HEK293T (cell line): ENCODE measurements at regions not wholly inside any gene's neighbourhood (a gene's known extent, or its start where the extent isn't known, plus 50 kb on each side); places are given as distances from the start of the nearest gene placed in this dataset.

ENCODE experiments used
- ARNT ChIP-seq: fragments of 450-650 bp; IDR thresholded peaks from 2 replicates; pipeline ENCODE4 v1.6.1; 2017; ENCODE audit warnings: mild to moderate bottlenecking
- BHLHE40 ChIP-seq: fragments of 450-650 bp; IDR thresholded peaks from 2 replicates; pipeline ENCODE4 v1.6.1; 2016; ENCODE audit warnings: mild to moderate bottlenecking, moderate library complexity, borderline replicate concordance
- CTBP1 ChIP-seq: fragments of 450-650 bp; IDR thresholded peaks from 2 replicates; pipeline ENCODE4 v1.6.1; 2016; ENCODE audit warnings: borderline replicate concordance
- ELF4 ChIP-seq: fragments of 450-650 bp; IDR thresholded peaks from 2 replicates; pipeline ENCODE4 v1.6.1; 2017; ENCODE audit warnings: antibody characterized with exemption
- FOXA1 ChIP-seq: fragments of 450-650 bp; IDR thresholded peaks from 2 replicates; pipeline ENCODE4 v1.6.1; 2016; ENCODE audit warnings: mild to moderate bottlenecking
- FOXK2 ChIP-seq: fragments of 450-650 bp; IDR thresholded peaks from 2 replicates; pipeline ENCODE4 v1.6.1; 2016; ENCODE audit warnings: mild to moderate bottlenecking
- FOXM1 ChIP-seq: fragments of 450-650 bp; IDR thresholded peaks from 2 replicates; pipeline ENCODE4 v1.6.1; 2017; ENCODE audit warnings: mild to moderate bottlenecking, borderline replicate concordance
- L3MBTL2 ChIP-seq: fragments of 450-650 bp; conservative IDR thresholded peaks from 2 replicates; pipeline ENCODE4 v1.6.1; 2016; ENCODE audit warnings: mild to moderate bottlenecking
- LEF1 ChIP-seq: fragments of 450-650 bp; IDR thresholded peaks from 2 replicates; pipeline ENCODE4 v1.6.1; 2017; ENCODE audit warnings: mild to moderate bottlenecking, borderline replicate concordance
- NFRKB ChIP-seq: fragments of 450-650 bp; IDR thresholded peaks from 2 replicates; pipeline ENCODE4 v1.6.1; 2016; ENCODE audit warnings: mild to moderate bottlenecking, moderate library complexity
- SP1 ChIP-seq: fragments of 450-650 bp; IDR thresholded peaks from 2 replicates; pipeline ENCODE4 v1.6.1; 2017
- SUZ12 ChIP-seq: fragments of 450-650 bp; IDR thresholded peaks from 2 replicates; pipeline ENCODE4 v1.6.1; 2016; ENCODE audit warnings: mild to moderate bottlenecking
- TARDBP ChIP-seq: fragments of 450-650 bp; IDR thresholded peaks from 2 replicates; pipeline ENCODE4 v1.6.1; 2016
- TF ChIP-seq, protein P1 (sequence below): fragments of 450-650 bp; IDR thresholded peaks from 2 replicates; pipeline ENCODE4 v1.6.1; 2016

DNA sequence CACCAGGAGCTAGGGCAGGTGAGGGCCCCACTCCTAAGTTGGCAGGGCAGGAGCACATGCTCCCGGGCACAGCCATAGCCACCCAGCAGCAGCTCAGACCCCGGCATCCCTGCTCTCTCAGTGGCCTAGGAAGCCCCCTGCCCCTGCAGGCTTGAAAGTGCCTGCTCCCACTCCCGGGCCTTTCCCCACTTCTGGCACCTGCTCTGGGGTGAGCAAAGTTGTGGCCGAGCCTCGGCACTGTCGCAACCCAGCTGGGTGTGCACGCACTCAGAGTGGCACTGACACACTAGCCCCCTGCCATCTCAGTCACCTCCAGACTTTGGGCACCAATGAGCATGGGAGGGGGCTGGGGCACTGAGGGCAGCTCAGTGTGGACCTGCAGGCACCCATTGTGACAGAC is 60.8 kb upstream of the CDKN2AIP start:
- TF ChIP-seq SUZ12, result no peak
- no peak for TF ChIP-seq LEF1
- no peak for TF ChIP-seq L3MBTL2
- no peak for TF ChIP-seq SP1
- no peak for TF ChIP-seq BHLHE40
- no peak for TF ChIP-seq FOXA1
- no peak for TF ChIP-seq ELF4
- TF ChIP-seq FOXM1, result no peak
- TF ChIP-seq NFRKB, result no peak
- no peak for TF ChIP-seq TARDBP
- TF ChIP-seq FOXK2, result no peak
- TF ChIP-seq, protein P1, sequence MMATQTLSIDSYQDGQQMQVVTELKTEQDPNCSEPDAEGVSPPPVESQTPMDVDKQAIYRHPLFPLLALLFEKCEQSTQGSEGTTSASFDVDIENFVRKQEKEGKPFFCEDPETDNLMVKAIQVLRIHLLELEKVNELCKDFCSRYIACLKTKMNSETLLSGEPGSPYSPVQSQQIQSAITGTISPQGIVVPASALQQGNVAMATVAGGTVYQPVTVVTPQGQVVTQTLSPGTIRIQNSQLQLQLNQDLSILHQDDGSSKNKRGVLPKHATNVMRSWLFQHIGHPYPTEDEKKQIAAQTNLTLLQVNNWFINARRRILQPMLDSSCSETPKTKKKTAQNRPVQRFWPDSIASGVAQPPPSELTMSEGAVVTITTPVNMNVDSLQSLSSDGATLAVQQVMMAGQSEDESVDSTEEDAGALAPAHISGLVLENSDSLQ, result no peak
- TF ChIP-seq CTBP1, result no peak
- no peak for TF ChIP-seq ARNT
